ENCODE measurements at regions not wholly inside any gene's neighbourhood (a gene's known extent, or its start where the extent isn't known, plus 50 kb on each side); places are given as distances from the start of the nearest gene placed in this dataset.
"Not testable (repeated sequence)": the region's sequence is repeated elsewhere in the genome, so short reads cannot be mapped to it uniquely, and the experiment has no call there.

GRCh38 chr2:89170506-89171173 lies 479.2 kb downstream of the RPIA start:
- not testable (repeated sequence) for DNase-seq

- not testable (repeated sequence) for DNase-seq
Observed at GRCh38 chr2:89171174-89171519, 479.7 kb downstream of the RPIA start.

GRCh38 chr2:89177004-89177403 lies 485.5 kb downstream of the RPIA start:
- not testable (repeated sequence) for DNase-seq

- not testable (repeated sequence) for DNase-seq
Observed at GRCh38 chr2:89182221-89182620, 490.7 kb downstream of the RPIA start.

- DNase-seq = not testable (repeated sequence)
Observed at GRCh38 chr2:89184746-89185145, 493.3 kb downstream of the RPIA start.

GRCh38 chr2:89195636-89196251 lies 504.3 kb downstream of the RPIA start:
- DNase-seq = not testable (repeated sequence)

GRCh38 chr2:89196719-89197118 lies 505.2 kb downstream of the RPIA start:
- not testable (repeated sequence) for DNase-seq

GRCh38 chr2:89198026-89198425 lies 506.6 kb downstream of the RPIA start:
- not testable (repeated sequence) for DNase-seq

- DNase-seq = not testable (repeated sequence)
Observed at GRCh38 chr2:89199453-89200246, 508.2 kb downstream of the RPIA start.

GRCh38 chr2:89200247-89200527 lies 508.7 kb downstream of the RPIA start:
- DNase-seq = not testable (repeated sequence)

GRCh38 chr2:89202518-89202917 lies 511.0 kb downstream of the RPIA start:
- DNase-seq = not testable (repeated sequence)

- DNase-seq = peak; percentile 11
Observed at GRCh38 chr2:89205153-89205552, 513.7 kb downstream of the RPIA start.

- DNase-seq = not testable (repeated sequence)
Observed at GRCh38 chr2:89208144-89208932, 516.9 kb downstream of the RPIA start.

- DNase-seq = not testable (repeated sequence)
Observed at GRCh38 chr2:89213151-89213550, 521.7 kb downstream of the RPIA start.

- not testable (repeated sequence) for DNase-seq
Observed at GRCh38 chr2:89213811-89214210, 522.3 kb downstream of the RPIA start.

- not testable (repeated sequence) for DNase-seq
Observed at GRCh38 chr2:89221474-89221873, 530.0 kb downstream of the RPIA start.

- not testable (repeated sequence) for DNase-seq
Observed at GRCh38 chr2:89222063-89222732, 530.7 kb downstream of the RPIA start.

- not testable (repeated sequence) for DNase-seq
Observed at GRCh38 chr2:89224803-89225202, 533.3 kb downstream of the RPIA start.

GRCh38 chr2:89229979-89230378 lies 538.5 kb downstream of the RPIA start:
- not testable (repeated sequence) for DNase-seq

GRCh38 chr2:89231241-89231640 lies 539.8 kb downstream of the RPIA start:
- not testable (repeated sequence) for DNase-seq

GRCh38 chr2:89233931-89234330 lies 542.5 kb downstream of the RPIA start:
- DNase-seq = not testable (repeated sequence)

GRCh38 chr2:89234818-89235466 lies 543.5 kb downstream of the RPIA start:
- not testable (repeated sequence) for DNase-seq

Data from activated naive CD4-positive, alpha-beta T cell treated with anti-CD3 and anti-CD28 coated beads, Interleukin-2, amount 50 U/mL, for 16 hours (primary cell).